ENCODE measurements at regions not wholly inside any gene's neighbourhood (a gene's known extent, or its start where the extent isn't known, plus 50 kb on each side); places are given as distances from the start of the nearest gene placed in this dataset.

DNA sequence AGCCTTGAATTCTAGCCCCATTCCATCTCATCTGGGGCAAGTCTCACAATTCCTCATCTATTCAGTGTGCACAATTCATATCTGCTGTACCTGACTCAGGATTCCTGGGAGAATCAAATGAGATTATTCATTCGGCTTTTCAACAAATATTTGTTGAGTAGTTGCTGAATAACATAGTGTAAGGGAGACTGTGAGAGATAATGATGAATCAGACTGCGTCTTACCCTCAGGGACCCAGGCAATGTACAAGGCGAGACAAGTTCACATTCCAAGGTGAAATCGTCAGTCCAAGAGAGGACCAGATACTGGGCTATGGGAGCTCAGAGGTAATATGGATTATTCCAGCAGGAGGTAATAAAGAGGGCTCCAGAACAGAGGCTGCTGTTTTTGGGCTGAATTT is 67.8 kb upstream of the SMYD2 start:
- TF ChIP-seq CTCF (IDR thresholded peaks at IDR 0.05; ENCODE audit: extremely low read depth, insufficient read depth, missing control alignments) = no peak
- DNase-seq (ENCODE audit: low spot score) = no peak
- in situ Hi-C loops (cut with MboI; ENCODE audit: low pct_unique_long_range_greater_than_20kb, low sequenced_read_pairs, unreplicated experiment) = no loop called here

GRCh38 chr1:214214851-214215250 is 66.1 kb upstream of the SMYD2 start:
- DNase-seq (ENCODE audit: low spot score) = no peak
- TF ChIP-seq CTCF (IDR thresholded peaks at IDR 0.05; ENCODE audit: extremely low read depth, insufficient read depth, missing control alignments) = no peak
- in situ Hi-C loops (cut with MboI; ENCODE audit: low pct_unique_long_range_greater_than_20kb, low sequenced_read_pairs, unreplicated experiment) = no loop called here

- in situ Hi-C loops (cut with MboI; ENCODE audit: low pct_unique_long_range_greater_than_20kb, low sequenced_read_pairs, unreplicated experiment) = no loop called here
- no peak for TF ChIP-seq CTCF (IDR thresholded peaks at IDR 0.05; ENCODE audit: extremely low read depth, insufficient read depth, missing control alignments)
- no peak for DNase-seq (ENCODE audit: low spot score)
These were observed 65.4 kb upstream of the SMYD2 start for GRCh38 chr1:214215583-214215982.

- TF ChIP-seq CTCF (IDR thresholded peaks at IDR 0.05; ENCODE audit: extremely low read depth, insufficient read depth, missing control alignments) = no peak
- no peak for DNase-seq (ENCODE audit: low spot score)
- in situ Hi-C loops (cut with MboI; ENCODE audit: low pct_unique_long_range_greater_than_20kb, low sequenced_read_pairs, unreplicated experiment) = no loop called here
These were observed 64.9 kb upstream of the SMYD2 start for GRCh38 chr1:214216021-214216420.

GRCh38 chr1:214216779-214217178 is 64.2 kb upstream of the SMYD2 start:
- in situ Hi-C loops (cut with MboI; ENCODE audit: low pct_unique_long_range_greater_than_20kb, low sequenced_read_pairs, unreplicated experiment) = no loop called here
- no peak for TF ChIP-seq CTCF (IDR thresholded peaks at IDR 0.05; ENCODE audit: extremely low read depth, insufficient read depth, missing control alignments)
- no peak for DNase-seq (ENCODE audit: low spot score)

GRCh38 chr1:214219902-214220301 is 61.1 kb upstream of the SMYD2 start:
- TF ChIP-seq CTCF (IDR thresholded peaks at IDR 0.05; ENCODE audit: extremely low read depth, insufficient read depth, missing control alignments) = no peak
- in situ Hi-C loops (cut with MboI; ENCODE audit: low pct_unique_long_range_greater_than_20kb, low sequenced_read_pairs, unreplicated experiment) = no loop called here
- DNase-seq (ENCODE audit: low spot score) = no peak

DNA sequence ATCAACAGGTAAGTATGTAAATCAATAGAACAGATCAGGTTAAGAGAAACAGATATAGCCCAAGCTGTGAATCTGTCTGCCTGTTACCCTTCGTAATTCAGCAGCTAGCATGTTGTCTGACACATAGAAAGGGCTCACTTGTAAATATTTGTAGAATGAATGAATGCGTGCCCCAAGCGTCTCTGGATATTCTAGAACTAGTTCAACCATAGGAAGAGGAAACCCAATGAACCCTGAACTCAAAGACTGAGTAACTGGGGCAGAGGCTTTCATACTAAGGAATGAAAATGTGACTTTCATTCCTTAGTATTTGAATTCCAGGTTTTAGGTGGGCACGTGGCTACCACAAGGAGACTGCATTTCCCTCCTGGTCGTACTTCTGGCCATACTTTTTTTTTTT is 60.1 kb upstream of the SMYD2 start:
- no peak for TF ChIP-seq CTCF (IDR thresholded peaks at IDR 0.05; ENCODE audit: extremely low read depth, insufficient read depth, missing control alignments)
- in situ Hi-C loops (cut with MboI; ENCODE audit: low pct_unique_long_range_greater_than_20kb, low sequenced_read_pairs, unreplicated experiment) = no loop called here
- no peak for DNase-seq (ENCODE audit: low spot score)
